ENCODE measurements at regions not wholly inside any gene's neighbourhood (a gene's known extent, or its start where the extent isn't known, plus 50 kb on each side); places are given as distances from the start of the nearest gene placed in this dataset.

GRCh38 chr13:100881291-100881864, 206.8 kb upstream of the TMTC4 start:
- H3K4me3 ChIP-seq = no peak overlapping the region
- H3K9me3 ChIP-seq = no peaks in the 10 kb centered on the region
- no peak overlapping the region for H3K27ac ChIP-seq
- no peak for DNase-seq (ENCODE audit: extremely low spot score in 2 of 2)
- intact Hi-C loops (cut with DNase I) = no loop called here
- H3K4me1 ChIP-seq = no peaks in the 10 kb centered on the region
- no peaks in the 10 kb centered on the region for H3K27me3 ChIP-seq
- H3K36me3 ChIP-seq = no peaks in the 10 kb centered on the region
- TF ChIP-seq POLR2A (IDR thresholded peaks at IDR 0.05) (no peak), CTCF (IDR thresholded peaks at IDR 0.05) (no peak), POLR2AphosphoS5 (IDR thresholded peaks at IDR 0.05; ENCODE audit: insufficient read depth in 1 of 2, low read depth in 1 of 2) (no peak)

GRCh38 chr13:100880166-100880565, 205.6 kb upstream of the TMTC4 start:
- no peaks in the 10 kb centered on the region for H3K4me1 ChIP-seq
- H3K9me3 ChIP-seq = no peaks in the 10 kb centered on the region
- intact Hi-C loops (cut with DNase I) = no loop called here
- H3K4me3 ChIP-seq = no peak overlapping the region
- TF ChIP-seq POLR2A (IDR thresholded peaks at IDR 0.05) = no peak
- no peak for TF ChIP-seq POLR2AphosphoS5 (IDR thresholded peaks at IDR 0.05; ENCODE audit: insufficient read depth in 1 of 2, low read depth in 1 of 2)
- TF ChIP-seq CTCF (IDR thresholded peaks at IDR 0.05) = no peak
- H3K36me3 ChIP-seq = no peaks in the 10 kb centered on the region
- DNase-seq (ENCODE audit: extremely low spot score in 2 of 2) = no peak
- H3K27ac ChIP-seq = no peak overlapping the region
- no peaks in the 10 kb centered on the region for H3K27me3 ChIP-seq

- no peak for DNase-seq (ENCODE audit: extremely low spot score in 2 of 2)
- H3K4me3 ChIP-seq = no peak overlapping the region
- no peaks in the 10 kb centered on the region for H3K4me1 ChIP-seq
- no peaks in the 10 kb centered on the region for H3K27me3 ChIP-seq
- H3K9me3 ChIP-seq = no peaks in the 10 kb centered on the region
- TF ChIP-seq POLR2AphosphoS5 (IDR thresholded peaks at IDR 0.05; ENCODE audit: insufficient read depth in 1 of 2, low read depth in 1 of 2) (no peak), CTCF (IDR thresholded peaks at IDR 0.05) (no peak), POLR2A (IDR thresholded peaks at IDR 0.05) (no peak)
- no peaks in the 10 kb centered on the region for H3K36me3 ChIP-seq
- H3K27ac ChIP-seq = no peak overlapping the region
- intact Hi-C loops (cut with DNase I) = no loop called here
Measured at GRCh38 chr13:100879255-100879654, 204.7 kb upstream of the TMTC4 start.

DNA sequence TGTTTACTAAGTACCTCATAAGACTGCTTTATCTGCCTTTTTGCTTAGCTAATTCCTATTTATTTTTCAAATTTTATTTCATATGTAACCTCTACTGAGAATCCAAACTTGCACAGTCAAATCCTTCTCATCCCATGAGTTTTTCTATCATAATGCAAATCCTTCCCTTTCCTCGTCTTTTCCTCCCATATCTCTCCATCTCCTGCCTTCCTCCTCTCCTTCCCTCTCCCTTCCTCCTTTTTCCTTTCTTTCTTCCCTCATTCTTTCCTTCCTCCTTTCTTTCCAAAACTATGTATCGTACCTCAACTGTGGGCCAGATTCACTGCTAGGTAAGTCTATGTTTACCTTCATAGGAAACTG, 201.4 kb upstream of the TMTC4 start:
- intact Hi-C loops (cut with DNase I) = no loop called here
- no peaks in the 10 kb centered on the region for H3K27me3 ChIP-seq

More for the DNA sequence above, 201.4 kb upstream of the TMTC4 start:
- DNase-seq (ENCODE audit: extremely low spot score in 2 of 2) = no peak
- Histone ChIP-seq H3K27ac (no peak overlapping the region), H3K36me3 (no peaks in the 10 kb centered on the region), H3K4me1 (no peaks in the 10 kb centered on the region), H3K9me3 (no peaks in the 10 kb centered on the region), H3K4me3 (no peak overlapping the region)
- no peak for TF ChIP-seq CTCF (IDR thresholded peaks at IDR 0.05)
- TF ChIP-seq POLR2AphosphoS5 (IDR thresholded peaks at IDR 0.05; ENCODE audit: insufficient read depth in 1 of 2, low read depth in 1 of 2) = no peak
- TF ChIP-seq POLR2A (IDR thresholded peaks at IDR 0.05) = no peak

Data from vagina (tissue), 2 donors.